ENCODE measurements at regions not wholly inside any gene's neighbourhood (a gene's known extent, or its start where the extent isn't known, plus 50 kb on each side); places are given as distances from the start of the nearest gene placed in this dataset.

DNA sequence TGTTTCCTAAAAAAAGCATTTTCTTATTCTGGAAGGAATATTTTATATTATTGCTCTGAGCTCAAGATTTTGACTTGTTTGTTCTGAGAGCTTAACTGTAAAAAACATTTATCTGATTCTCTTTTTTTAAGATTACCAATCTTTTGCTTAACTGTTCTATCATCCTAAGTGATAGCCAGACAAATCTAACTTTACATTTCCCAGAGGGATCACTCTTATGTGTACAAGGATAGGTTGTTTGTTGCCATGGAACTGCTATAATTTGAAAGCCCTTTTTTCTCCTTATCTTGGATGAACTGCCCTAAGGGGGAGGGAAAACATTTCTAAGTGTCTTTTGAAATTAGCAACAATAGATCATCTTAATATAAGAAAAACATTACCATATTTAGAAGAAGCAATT, 494.7 kb downstream of the TRAM1L1 start:
- no peak for TF ChIP-seq POLR2A (IDR thresholded peaks at IDR 0.05; ENCODE audit: low read depth, low read length)
- TF ChIP-seq POLR2AphosphoS5 (IDR thresholded peaks at IDR 0.05; ENCODE audit: low read depth, low read length): no peak
- no peak for TF ChIP-seq TAF1 (IDR thresholded peaks at IDR 0.05; ENCODE audit: borderline replicate concordance, low read depth, low read length)
